GM19351 (cell line): ENCODE measurements at regions not wholly inside any gene's neighbourhood (a gene's known extent, or its start where the extent isn't known, plus 50 kb on each side); places are given as distances from the start of the nearest gene placed in this dataset.
A peak's percentile ranks its signal among the peaks of the same experiment; 100 is the strongest.
"Not testable (repeated sequence)": the region's sequence is repeated elsewhere in the genome, so short reads cannot be mapped to it uniquely, and the experiment has no call there.

Experiments used
- ATAC-seq: cut with Tn5 transposase; IDR thresholded peaks from one replicate; pipeline ENCODE4 v1.9.1; 2021; ENCODE audit warnings: mild to moderate bottlenecking, moderate library complexity; ENCODE audit not compliant: unreplicated experiment

GRCh38 chr13:110045202-110045601, 258.8 kb upstream of the IRS2 start:
- no peak for ATAC-seq

- no peak for ATAC-seq
These were observed 258.2 kb upstream of the IRS2 start for GRCh38 chr13:110044551-110045111.

- no peak for ATAC-seq
These were observed 256.0 kb upstream of the IRS2 start for GRCh38 chr13:110042253-110042950.

GRCh38 chr13:110041638-110042037, 255.3 kb upstream of the IRS2 start:
- ATAC-seq, result not testable (repeated sequence)

GRCh38 chr13:110037925-110038573, 251.7 kb upstream of the IRS2 start:
- peak; percentile 92 for ATAC-seq

- ATAC-seq, result no peak
These were observed 249.7 kb upstream of the IRS2 start for GRCh38 chr13:110036060-110036459.

GRCh38 chr13:110034031-110034549, 247.7 kb upstream of the IRS2 start:
- ATAC-seq, result no peak

GRCh38 chr13:110032969-110033368, 246.6 kb upstream of the IRS2 start:
- no peak for ATAC-seq

GRCh38 chr13:110030394-110030928, 244.1 kb upstream of the IRS2 start:
- ATAC-seq, result peak; percentile 79

- no peak for ATAC-seq
These were observed 242.6 kb upstream of the IRS2 start for GRCh38 chr13:110028838-110029621.

- no peak for ATAC-seq
These were observed 241.9 kb upstream of the IRS2 start for GRCh38 chr13:110028311-110028710.

GRCh38 chr13:110027470-110028240, 241.3 kb upstream of the IRS2 start:
- no peak for ATAC-seq

GRCh38 chr13:110024645-110024980, 238.2 kb upstream of the IRS2 start:
- no peak for ATAC-seq

- ATAC-seq, result no peak
These were observed 237.6 kb upstream of the IRS2 start for GRCh38 chr13:110023729-110024644.

- no peak for ATAC-seq
These were observed 231.6 kb upstream of the IRS2 start for GRCh38 chr13:110018009-110018408.

- ATAC-seq, result no peak
These were observed 231.0 kb upstream of the IRS2 start for GRCh38 chr13:110017379-110017778.

- no peak for ATAC-seq
These were observed 228.9 kb upstream of the IRS2 start for GRCh38 chr13:110015253-110015652.

- no peak for ATAC-seq
These were observed 228.3 kb upstream of the IRS2 start for GRCh38 chr13:110014719-110015118.

GRCh38 chr13:110012102-110012739, 225.8 kb upstream of the IRS2 start:
- ATAC-seq, result no peak
